NK-92 (cell line): ENCODE measurements at regions not wholly inside any gene's neighbourhood (a gene's known extent, or its start where the extent isn't known, plus 50 kb on each side); places are given as distances from the start of the nearest gene placed in this dataset.

Experiments used
- DNase-seq: peaks from one replicate; lab custom pipeline; 2025; ENCODE audit not compliant: unreplicated experiment; lab: John Stamatoyannopoulos, UW

DNA sequence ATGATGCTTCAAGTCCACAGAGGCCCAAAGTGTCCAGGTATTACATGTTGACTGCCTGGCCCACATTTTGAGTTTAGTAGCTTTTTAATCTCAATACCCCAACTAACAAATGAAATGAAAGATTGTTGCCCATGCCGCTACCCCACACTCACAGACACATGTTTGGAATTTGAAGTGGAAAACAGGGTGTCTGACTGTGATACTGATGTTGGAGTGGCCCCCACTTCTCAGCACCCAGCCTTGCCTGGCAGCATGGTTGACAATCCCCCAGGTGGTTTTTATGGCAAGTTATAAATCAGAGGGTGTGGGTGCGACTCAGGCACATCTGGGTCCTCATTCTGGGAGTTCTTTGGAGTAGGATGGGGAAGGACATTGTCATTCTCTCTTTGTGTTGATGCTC, 314.7 kb upstream of the ZNF32 start:
- DNase-seq, result no peak

DNA sequence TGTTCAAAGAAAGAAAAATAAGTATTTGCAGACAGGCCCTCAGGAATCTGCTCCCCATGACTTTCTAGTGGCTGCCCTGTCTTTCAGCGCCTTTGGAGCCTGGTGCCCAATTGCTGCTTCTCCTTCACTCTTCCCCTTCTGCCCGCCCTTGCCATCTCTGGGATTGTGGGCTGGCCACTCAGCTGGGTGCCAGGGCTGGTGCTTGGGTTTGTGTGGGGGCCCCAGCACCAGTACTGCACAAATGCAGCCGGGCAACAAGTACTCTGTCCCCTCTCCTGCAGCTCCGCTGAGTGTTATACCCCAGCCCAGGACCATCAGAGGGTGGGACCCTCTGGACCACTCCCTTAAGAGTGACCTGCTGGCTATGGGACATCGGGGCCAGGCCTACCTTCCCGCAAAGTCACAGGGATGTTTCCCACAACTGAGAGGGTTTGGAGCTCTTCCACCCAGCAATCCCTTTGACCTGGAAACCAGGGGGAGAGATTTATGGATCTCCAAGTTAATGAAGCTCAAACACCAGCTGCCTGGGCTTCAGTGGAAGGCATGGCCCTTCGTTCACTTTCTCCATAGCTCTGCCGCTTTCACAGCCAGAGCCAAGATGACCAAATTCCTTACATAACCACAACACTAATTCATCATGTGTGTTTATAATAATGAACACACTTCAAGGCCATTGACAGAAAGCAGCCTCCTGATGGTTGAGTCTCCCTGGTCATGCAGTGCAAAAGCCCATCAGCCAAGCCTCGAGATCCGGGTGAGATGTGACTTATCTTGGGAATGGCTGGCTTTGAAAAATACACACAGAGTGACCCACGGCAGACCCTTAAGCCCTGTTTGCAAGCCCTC, 313.9 kb upstream of the ZNF32 start:
- DNase-seq, result no peak

DNA sequence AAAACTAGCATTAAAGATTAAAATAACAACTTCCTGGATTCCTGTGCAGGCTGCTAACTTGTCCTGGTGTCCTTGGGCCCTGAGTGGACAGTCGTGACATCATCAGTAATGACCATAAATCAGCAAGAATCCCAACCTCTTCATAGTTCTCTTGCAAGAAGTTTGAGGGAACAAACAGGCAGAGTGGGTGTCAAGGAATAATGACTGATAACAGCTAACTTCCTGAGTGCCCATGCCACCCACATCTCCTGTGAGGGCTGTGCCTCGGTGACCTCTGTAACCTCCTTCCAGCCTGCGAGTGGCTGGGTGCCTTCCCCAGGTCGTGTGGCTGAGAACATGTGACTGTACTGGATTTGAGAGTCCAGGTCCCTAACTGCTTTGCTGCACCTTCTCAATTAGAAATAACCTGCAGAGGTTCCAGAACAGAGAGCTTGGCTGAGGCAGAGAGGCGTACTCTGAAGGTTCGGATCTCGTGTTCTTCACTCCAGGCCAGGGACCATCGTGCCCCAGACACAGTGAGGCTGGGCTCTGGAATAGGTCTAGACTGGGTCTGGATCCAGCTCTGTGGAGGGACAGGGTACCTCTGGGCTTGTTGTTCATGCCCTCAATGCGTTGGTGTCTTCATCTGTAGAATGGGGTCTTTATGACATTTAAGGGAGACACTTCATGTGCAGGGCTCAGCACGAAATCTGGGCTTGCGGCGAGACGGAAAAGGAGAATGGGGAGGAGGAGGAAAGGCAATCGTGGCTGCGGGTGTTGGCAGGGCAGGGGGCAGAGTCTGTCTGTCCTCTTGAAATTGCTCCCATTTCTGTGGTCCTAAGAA, 313.1 kb upstream of the ZNF32 start:
- DNase-seq, result no peak

DNA sequence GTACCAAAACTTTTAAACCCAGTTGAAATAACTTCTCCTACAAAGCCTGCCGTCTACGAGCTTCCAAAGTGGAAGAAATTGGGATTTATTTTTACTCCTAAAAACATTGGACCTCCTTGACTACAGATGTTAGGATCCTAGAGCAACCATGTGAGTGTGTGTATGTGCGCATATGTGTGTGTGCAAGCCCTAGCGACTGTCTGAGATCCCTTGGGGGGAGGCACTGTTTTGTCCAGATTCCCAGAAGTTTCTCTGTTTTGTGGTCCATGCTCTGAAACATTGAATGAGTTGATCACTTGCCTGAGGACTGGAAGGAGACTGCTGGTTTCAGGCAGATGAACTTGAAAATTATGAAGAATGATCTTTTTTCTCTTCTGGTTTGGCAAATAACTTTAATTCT, 312.3 kb upstream of the ZNF32 start:
- no peak for DNase-seq

DNA sequence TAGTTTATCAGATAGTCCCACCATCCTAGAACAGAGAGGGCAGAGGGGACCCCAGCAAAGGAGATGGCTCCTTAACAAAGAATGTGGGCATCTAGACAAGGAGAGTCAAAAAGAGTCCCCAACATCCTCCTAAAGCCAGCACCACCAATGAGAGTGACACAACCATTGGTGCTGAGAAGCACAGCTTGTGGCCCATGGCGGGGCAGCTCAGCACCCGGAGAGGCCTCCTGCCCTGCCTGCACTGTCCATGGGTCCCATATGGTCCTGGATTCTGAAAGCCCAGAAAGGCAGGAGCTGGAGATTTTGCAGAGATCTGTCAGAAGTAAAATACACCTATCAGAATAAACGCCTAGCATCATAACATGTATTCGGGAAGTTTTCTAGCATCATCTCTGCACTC, 311.8 kb upstream of the ZNF32 start:
- DNase-seq, result no peak

DNA sequence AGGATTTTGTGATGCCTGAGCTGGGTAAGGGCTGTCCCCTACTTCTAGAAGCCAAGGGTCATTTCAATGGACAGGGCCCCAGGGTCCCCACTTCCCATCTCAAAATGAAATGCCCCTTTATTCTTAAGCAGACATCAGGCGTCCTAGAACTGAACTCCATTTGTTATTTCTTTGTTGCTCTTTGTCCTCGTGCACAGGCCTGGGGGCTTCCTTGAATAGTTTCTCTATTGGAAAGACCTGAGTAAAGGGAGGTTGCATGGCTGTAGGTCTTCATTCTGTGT, 311.4 kb upstream of the ZNF32 start:
- DNase-seq, result no peak

DNA sequence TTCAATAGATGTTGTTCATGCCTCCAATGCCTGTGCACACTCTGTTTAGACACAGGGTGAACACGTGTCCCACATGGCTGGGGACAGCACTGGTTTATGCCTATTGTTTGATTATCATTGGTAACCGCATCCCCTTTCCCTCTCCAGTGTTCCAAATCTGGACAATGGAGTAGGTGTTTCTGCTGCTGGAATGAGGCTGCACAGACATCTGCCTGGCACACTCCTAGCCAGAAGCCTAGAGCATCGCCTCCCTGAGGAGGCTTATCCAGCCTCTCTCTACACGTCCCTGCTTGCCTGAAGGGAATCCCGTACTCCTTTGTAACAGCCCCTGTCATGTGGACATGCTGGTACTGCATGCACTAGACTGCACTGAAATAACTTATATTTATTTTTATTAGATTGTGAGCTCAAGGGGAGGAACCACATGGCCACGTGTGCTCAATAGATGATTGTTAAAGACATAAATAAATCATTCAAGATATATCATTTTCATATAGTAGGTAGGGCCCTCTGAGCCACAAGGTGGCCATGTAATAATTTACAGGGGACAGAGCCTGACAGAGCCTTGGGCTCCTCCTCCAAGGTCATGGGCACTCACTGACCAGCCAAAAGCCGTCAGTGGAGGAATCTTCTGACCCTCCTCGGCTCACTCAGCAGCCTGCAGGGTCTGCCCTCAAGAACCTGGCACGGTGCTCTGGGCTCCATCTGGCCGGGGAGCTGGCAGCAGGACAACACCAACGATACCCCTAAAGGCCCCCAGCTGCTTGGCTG, 310.9 kb upstream of the ZNF32 start:
- DNase-seq, result no peak

DNA sequence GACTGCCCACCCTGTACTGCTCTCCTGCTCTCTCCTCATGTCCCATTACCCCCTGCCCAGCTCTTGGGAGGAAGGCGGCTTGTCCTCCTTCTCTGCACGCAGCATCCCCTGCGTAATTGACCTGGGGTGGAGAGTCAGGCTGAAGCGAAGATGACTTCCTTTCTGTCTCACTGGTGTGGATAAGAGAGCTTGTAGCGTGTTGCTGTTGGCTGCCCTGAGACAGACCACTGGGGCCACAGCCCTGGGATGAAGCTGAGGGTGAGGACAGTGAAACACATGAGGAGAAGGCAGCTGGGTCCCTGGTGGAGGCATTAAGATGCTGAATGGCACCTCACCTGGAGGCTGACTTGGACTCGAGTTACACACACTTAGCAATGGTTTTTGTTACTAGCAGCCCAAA, 310.3 kb upstream of the ZNF32 start:
- DNase-seq, result no peak

DNA sequence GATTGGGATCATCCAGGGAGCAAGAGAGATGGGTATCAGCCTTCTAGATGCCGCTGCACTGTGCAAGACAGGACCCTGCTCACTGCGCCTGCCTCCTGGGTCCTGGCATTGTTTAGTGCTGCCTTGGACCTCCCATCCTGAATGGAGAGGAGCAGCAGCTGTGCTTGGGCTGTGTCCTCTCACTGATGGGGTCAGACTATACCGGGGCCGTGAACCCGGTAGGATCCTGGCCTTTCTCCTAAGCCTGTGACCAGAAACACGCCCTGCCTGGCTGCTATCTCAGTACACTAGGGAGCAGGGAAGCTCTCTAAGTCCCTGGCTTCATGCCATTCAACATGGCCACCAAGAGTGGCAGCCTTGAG, 309.4 kb upstream of the ZNF32 start:
- no peak for DNase-seq

DNA sequence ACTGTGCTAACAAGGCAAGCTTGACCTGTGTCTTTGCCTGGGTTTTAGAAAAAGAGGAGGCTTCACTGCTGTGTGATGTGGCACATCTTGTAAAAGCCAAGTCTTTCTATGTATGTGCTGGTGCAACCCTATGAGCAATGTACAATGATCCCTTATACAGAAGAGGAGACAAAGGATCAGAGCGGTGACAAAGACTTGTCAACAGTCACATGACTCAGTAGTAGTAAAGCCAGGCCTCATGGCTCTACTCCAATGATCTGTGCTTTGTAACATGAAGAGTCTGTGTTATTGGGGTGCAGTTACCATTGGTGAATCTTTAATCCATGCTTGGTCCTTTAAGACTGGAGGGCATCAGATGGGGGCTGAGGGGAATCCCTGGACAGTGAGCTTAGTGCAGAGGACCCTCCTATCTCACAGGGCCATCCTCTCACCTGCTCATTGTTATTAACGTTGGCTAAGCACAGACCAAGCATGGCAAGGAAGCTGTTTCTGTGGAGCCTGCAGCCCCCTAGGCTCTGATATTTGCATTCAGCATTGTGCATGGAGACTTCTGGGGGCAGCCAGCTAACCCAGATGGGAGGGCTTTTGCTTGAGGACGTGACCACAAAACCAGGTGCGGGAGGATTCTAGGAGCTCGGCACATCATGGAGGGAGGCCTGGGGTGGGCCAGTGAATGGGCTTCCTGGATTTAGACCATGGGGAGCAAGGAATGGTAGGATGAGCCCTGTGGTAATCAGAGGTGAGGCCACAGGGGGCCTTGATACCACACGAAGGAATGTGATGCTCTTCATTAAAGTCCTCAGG, 308.8 kb upstream of the ZNF32 start:
- DNase-seq, result no peak

DNA sequence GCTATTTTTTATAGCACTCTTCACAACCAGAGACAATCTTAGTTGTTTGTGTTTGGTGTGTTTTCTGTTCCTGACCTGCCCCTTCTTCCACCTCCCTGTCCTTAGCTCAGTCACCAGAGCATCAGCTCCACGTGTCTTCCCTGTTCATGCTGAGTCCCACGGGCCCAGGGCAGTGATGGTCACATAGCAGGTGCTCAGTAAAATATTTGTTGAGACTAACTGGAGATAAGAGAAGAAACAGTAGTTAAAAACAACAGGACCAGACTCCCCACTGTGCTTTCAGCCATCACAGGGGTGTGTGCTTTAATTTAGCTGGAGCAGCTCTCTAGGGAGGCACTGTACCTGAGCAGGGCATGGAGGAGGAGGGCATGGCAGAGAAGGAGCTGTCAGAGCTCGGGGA, 307.3 kb upstream of the ZNF32 start:
- DNase-seq, result no peak

DNA sequence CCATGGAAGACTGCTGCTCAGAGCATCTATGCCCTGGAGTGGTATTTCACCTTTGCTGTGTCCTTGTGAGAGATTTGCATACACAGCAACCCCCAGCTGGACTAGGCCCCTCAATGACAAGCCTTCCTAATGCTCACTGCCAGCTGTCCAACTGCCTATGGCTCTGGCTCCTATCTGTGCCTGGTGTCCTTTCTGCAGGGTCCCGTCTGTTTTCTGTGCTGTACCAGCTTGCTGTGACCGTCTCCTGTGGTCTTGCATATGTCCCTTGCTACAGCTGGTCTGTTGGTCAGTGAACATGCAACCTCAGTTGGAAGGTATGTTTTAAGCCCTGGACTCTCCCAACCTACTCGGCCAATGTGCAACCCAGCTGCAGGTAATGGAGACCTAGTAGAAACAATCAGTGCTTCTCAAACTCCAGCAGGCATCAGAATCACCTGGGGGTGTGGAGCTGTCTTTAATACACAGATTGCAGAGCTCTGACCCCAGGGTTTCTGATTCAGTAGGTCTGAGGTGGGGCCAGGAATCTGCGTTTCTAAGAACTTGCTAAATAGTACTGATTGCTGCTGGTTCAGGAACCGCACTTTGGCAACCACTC, 306.4 kb upstream of the ZNF32 start:
- DNase-seq, result no peak

DNA sequence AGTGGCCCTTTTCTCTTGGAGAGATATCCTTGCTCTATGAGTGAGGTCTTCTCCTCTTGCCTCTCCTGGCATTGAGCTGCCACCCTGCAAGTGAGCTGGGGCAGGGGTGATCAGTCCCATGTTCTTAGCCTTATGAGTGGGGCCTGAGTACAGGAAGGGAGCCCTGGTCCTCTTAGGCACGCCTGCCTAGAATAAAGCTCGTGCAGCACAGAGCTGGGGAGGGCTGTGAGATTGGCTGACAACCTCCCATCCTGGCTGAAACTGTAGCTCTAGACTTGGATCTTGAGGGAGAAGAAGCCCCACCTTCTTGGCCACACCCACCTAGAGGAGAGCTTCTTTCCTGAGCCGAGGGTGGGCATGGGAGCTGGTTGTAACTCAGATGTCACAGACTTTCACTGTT, 305.0 kb upstream of the ZNF32 start:
- DNase-seq, result no peak

DNA sequence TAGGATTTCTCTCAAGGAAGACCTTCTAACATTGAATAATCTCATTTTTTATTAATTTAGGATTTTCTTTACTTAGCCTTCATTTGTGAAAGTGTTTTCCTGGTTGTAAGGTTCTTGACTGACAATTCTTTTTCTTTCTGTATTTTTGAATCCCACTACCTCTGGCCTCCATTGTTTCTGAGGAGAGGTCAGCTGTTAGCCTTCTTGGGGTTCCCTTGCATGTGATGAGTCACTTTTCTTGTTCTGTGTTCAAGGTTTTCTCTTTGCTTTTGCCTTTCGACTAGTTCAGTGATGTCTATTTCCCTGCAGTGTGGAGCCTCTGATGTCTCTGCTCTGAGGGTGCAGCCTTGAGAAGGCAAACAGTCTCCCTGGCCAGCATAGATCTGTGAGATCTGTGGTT, 304.1 kb upstream of the ZNF32 start:
- DNase-seq, result no peak

DNA sequence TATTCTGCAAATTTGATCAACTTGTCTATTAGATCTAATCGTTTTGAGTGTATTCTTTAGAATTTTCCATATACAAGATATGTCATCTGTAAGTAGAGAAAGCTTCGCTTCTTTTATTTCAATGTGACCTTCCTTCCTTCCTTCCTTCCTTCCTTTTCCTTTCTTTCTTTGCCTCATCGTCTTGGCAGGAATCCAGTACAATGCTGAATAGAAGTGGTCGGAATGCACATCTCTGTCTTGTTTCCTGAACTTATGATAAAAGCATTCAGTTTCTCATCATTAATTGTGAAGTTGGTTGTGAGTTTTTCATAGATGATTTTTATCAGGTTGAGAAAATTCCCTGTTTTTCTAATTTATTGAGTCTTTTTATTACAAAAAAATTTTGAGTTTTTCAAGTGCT, 300.7 kb upstream of the ZNF32 start:
- DNase-seq, result no peak

DNA sequence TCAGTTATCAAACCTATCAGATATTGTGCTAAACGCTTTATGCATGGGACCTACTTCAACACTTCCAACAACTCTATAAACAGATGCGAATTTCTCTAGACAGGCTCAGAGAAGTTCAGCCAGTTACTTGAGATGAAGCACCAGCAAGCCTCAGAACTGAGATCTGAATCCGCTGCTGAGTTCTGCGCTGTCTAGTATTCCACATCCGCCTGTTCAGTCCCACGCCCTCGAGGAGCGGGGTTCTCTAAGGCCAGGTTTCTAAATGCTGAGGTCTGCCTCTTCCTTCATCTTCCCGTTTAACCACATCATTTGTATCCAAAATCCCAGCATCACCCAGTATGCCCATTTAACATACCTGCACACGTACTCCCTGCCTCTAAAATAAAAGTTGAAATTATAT, 297.8 kb upstream of the ZNF32 start:
- DNase-seq, result no peak

DNA sequence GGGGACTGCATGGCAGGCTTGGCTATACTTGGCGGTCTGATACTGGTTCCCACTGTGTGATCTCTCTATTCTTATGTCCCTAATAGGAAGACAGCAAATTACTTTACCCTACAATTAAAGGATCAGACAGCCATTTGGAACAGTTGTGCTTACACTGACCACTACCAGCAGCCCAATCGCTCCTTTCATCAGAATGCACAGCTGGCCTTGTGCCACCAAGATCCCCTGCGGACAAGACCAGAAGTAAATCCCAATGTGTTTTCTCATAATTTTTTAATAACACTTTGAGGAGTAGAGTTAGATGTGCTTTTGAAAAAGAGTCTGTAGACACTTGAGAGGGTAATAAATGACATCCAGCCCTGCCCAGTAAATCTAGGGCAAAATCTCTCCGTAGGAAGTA, 297.2 kb upstream of the ZNF32 start:
- no peak for DNase-seq

DNA sequence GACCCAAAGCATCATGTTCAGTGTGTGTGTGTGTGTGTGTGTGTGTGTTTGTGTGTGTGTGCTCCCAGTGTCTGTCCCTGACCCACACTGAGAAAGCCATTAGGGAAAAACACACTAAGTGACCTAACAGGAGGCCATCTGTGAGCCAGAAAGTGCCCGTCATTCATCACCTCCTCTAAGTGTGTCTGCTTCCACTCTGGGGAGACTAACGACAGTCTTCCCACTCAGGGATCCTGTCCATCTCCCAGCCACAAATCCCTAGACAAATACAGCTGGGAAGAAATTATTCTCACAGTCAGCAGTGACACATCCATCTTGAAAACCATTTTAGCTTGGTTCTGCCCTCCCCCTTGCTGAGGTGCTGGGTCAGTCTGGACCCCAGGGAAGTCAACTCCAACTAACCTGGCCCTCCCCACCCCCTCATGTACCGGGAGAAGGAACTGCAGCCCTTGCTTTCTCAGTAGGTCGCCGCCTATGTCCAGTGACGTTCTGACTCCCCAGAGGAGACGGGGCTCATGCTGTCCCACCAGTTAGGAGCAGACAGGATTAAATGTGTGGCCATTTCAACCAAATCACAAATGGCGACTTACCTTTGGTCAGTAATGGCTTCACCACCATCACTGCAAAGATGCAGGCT, 296.5 kb upstream of the ZNF32 start:
- DNase-seq, result no peak

DNA sequence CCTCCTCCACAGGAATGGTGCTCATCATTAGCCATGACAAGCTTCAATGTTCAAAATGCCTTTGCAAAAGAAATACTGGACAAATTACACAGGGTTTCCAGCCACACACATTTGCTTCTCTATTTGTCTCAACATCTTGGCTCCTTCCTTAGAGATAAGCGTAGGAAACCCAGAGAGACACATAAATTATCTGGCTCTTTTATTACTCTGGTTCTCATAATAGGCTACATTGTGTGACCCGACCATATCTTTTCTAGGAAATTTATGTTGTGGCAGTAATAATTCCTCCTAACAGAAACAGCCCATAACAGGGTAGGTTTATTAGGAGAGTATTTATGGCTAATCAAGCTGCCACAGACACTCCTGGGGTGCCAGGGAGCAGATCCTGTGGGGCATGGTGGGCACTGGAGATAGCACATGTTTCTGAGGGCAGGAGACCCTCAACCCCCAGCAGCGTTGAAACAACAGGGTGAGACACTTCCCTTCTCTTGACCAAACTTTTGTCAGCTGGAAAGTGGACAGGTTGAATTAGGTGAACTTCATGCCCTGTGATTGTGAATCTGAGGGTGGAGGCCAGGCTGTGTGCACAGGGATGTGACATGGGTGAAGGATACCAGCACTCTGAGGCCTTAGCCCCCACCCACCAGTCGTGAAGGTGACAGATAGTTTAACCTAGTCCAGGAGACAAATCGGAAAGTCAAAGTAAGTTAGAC, 295.9 kb upstream of the ZNF32 start:
- no peak for DNase-seq
